A673 (cell line): ENCODE measurements at regions not wholly inside any gene's neighbourhood (a gene's known extent, or its start where the extent isn't known, plus 50 kb on each side); places are given as distances from the start of the nearest gene placed in this dataset.

Experiments used
- BruUV-seq: library from RNA; stranded (reverse); fragments of 400-500 nt; replicated peaks from 2 replicates; lab custom pipeline; 2021; lab: Mats Ljungman, UMichigan
- CTCF ChIA-PET: fragments of 300-600 bp; sonication (Branson Sonifier 250); formaldehyde crosslinking; loops from one replicate; lab custom pipeline; 2022; ENCODE audit warnings: antibody characterized with exemption; lab: Charles Lee
- POLR2A ChIA-PET: fragments of 300-600 bp; sonication (Branson Sonifier 250); formaldehyde crosslinking; loops from one replicate; lab custom pipeline; 2022; ENCODE audit warnings: antibody characterized with exemption; ENCODE audit not compliant: low non-redundant PET; lab: Charles Lee
- DNase-seq: peaks from one replicate; pipeline ENCODE4 v3.0.0-alpha.2; 2015; ENCODE audit warnings: low spot score
- H3K27ac ChIP-seq: fragments of 200-600 bp; sonication (generic); 2 replicates; pipeline ENCODE4 v1.5.1; 2016; ENCODE audit warnings: mixed run types, low read depth, mild to moderate bottlenecking, mixed read lengths, antibody characterized with exemption, low read length; ENCODE audit not compliant: poor library complexity, severe bottlenecking
- H3K27me3 ChIP-seq: fragments of 200-600 bp; sonication (generic); replicated peaks from 2 replicates; pipeline ENCODE4 v1.6.1; 2017; ENCODE audit warnings: mixed run types, low read depth, mild to moderate bottlenecking, mixed read lengths, antibody characterized with exemption, low read length; ENCODE audit not compliant: insufficient read depth, poor library complexity
- H3K36me3 ChIP-seq: fragments of 200-600 bp; sonication (generic); 2 replicates; pipeline ENCODE4 v1.6.1; 2016; ENCODE audit warnings: mixed run types, mild to moderate bottlenecking, mixed read lengths, antibody characterized with exemption, low read length; ENCODE audit not compliant: insufficient read depth, poor library complexity, severe bottlenecking
- H3K4me1 ChIP-seq: fragments of 200-600 bp; sonication (generic); 2 replicates; pipeline ENCODE4 v1.6.1; 2017; ENCODE audit warnings: mixed run types, mild to moderate bottlenecking, mixed read lengths, antibody characterized with exemption, low read length; ENCODE audit not compliant: insufficient read depth, poor library complexity, severe bottlenecking
- H3K4me3 ChIP-seq: fragments of 200-600 bp; sonication (generic); 2 replicates; pipeline ENCODE4 v1.5.1; 2016; ENCODE audit warnings: low read depth, mixed run types, mild to moderate bottlenecking, mixed read lengths, low read length; ENCODE audit not compliant: poor library complexity, severe bottlenecking
- H3K9me3 ChIP-seq: fragments of 200-600 bp; sonication (generic); 2 replicates; pipeline ENCODE4 v1.6.1; 2016; ENCODE audit warnings: mixed run types, low read depth, mild to moderate bottlenecking, mixed read lengths, antibody characterized with exemption, low read length; ENCODE audit not compliant: poor library complexity, severe bottlenecking
- EZH2 ChIP-seq: fragments of 200-600 bp; sonication (generic); IDR thresholded peaks from 2 replicates; pipeline ENCODE4 v1.6.1; 2017; ENCODE audit warnings: borderline replicate concordance, low read depth, mild to moderate bottlenecking, mixed read lengths, antibody characterized with exemption, low read length; ENCODE audit not compliant: poor library complexity, severe bottlenecking
- intact Hi-C: fragments of 100-400 bp; cut with micrococcal nuclease; formaldehyde crosslinking; loops from one replicate; pipeline ENCODE4 v1.10.0; 2022; ENCODE audit not compliant: unreplicated experiment
- TF ChIP-seq, protein P1 (sequence below): fragments of 300-800, 200-600 bp; sonication (generic); conservative IDR thresholded peaks from 2 replicates; pipeline ENCODE4 v1.5.1; 2017; ENCODE audit warnings: low read depth, mild to moderate bottlenecking, antibody characterized with exemption, low read length, moderate library complexity, mixed read lengths

DNA sequence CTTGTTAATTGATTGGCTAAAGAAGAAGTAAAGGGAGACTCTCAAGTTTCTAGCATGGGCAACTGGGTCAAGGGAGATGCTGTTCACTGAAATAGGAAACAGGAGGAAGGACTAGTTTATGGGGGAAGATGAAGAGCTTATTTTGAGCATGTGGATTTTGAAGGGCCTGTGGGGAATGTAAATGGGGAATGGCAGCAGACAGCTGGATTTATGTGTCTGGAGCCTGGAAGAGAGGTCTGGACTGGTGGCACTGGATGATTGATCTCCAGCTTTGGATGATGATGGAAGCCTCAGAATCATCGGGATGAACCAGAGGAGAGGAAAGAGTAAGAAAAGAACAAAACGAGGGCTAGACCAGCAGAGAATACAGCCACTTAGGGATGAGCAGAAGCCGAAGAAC, 54.9 kb upstream of the ENAH start:
- TF ChIP-seq, protein P1, sequence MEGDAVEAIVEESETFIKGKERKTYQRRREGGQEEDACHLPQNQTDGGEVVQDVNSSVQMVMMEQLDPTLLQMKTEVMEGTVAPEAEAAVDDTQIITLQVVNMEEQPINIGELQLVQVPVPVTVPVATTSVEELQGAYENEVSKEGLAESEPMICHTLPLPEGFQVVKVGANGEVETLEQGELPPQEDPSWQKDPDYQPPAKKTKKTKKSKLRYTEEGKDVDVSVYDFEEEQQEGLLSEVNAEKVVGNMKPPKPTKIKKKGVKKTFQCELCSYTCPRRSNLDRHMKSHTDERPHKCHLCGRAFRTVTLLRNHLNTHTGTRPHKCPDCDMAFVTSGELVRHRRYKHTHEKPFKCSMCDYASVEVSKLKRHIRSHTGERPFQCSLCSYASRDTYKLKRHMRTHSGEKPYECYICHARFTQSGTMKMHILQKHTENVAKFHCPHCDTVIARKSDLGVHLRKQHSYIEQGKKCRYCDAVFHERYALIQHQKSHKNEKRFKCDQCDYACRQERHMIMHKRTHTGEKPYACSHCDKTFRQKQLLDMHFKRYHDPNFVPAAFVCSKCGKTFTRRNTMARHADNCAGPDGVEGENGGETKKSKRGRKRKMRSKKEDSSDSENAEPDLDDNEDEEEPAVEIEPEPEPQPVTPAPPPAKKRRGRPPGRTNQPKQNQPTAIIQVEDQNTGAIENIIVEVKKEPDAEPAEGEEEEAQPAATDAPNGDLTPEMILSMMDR, result no peak
- no peak for TF ChIP-seq EZH2
- H3K9me3 ChIP-seq, result no peaks in the 10 kb centered on the region
- POLR2A ChIA-PET, result no interaction called here
- H3K27me3 ChIP-seq, result no peaks in the 10 kb centered on the region
- CTCF ChIA-PET, result no interaction called here
- no peaks in the 10 kb centered on the region for H3K36me3 ChIP-seq
- no peak overlapping the region for H3K4me3 ChIP-seq
- no peak for DNase-seq
- no peak overlapping the region for H3K27ac ChIP-seq
- no TSS peak for BruUV-seq
- intact Hi-C loops, result no loop called here
- no peaks in the 10 kb centered on the region for H3K4me1 ChIP-seq

DNA sequence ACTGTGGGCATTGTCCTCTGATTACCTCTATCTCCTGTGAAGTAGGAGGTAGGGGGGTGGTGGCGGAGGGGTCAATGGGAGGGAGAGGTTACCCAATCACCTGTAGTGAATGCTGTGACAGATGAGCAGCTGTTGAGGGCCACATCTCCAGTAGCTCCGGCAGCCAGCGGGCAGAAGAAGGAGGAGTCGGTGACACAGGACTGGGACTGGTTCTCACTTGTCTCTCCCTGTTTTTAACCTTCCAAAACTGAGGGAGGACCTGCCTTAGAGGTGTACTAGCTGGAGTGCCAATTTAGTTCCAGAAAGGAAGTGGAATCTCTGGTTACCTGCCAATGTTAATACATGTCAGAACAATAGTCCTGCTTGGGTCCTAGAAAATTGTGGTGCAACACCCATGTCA, 56.2 kb upstream of the ENAH start:
- no TSS peak for BruUV-seq
- POLR2A ChIA-PET, result no interaction called here
- DNase-seq, result no peak
- CTCF ChIA-PET, result no interaction called here
- Histone ChIP-seq H3K9me3 (no peaks in the 10 kb centered on the region), H3K36me3 (no peaks in the 10 kb centered on the region), H3K27me3 (no peaks in the 10 kb centered on the region), H3K4me3 (no peak overlapping the region), H3K27ac (no peak overlapping the region), H3K4me1 (no peaks in the 10 kb centered on the region)
- no peak for TF ChIP-seq EZH2
- TF ChIP-seq, protein P1, result no peak
- intact Hi-C loops, result no loop called here

DNA sequence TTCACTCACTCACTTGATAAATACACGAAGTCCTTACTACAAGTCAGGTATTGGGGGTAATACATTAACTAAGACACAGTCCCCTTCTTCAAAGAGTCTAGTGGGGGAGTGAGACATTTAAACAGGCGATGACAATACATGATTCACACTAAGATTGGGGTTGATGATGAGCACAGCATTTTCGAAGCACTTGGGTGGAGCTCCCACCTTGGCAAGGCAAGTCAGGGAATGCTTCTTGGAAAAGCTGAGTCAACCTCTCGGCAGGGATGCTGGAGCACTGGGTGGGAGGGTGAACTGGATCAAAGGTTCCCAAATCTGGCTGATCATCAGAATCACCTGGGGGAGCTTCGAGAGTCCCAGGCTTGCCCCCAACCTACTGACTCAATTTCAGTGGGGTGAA, 57.9 kb upstream of the ENAH start:
- Histone ChIP-seq H3K4me1 (no peaks in the 10 kb centered on the region), H3K9me3 (no peaks in the 10 kb centered on the region), H3K4me3 (no peak overlapping the region), H3K36me3 (no peaks in the 10 kb centered on the region), H3K27ac (no peak overlapping the region), H3K27me3 (no peaks in the 10 kb centered on the region)
- CTCF ChIA-PET, result no interaction called here
- POLR2A ChIA-PET, result no interaction called here
- no peak for TF ChIP-seq EZH2
- TF ChIP-seq, protein P1, result no peak
- no peak for DNase-seq
- intact Hi-C loops, result no loop called here
- no TSS peak for BruUV-seq
